Upper lobe of left lung (tissue), 4 donors: ENCODE measurements at regions not wholly inside any gene's neighbourhood (a gene's known extent, or its start where the extent isn't known, plus 50 kb on each side); places are given as distances from the start of the nearest gene placed in this dataset.

Experiments used
- EP300 ChIP-seq, 4 donors: sonication (generic); formaldehyde crosslinking; IDR thresholded peaks; one replicate each; pipeline ENCODE4 v1.5.1; 2017; ENCODE audit warnings: antibody characterized with exemption in 4 of 4, control low read depth in 2 of 4
- POLR2A ChIP-seq, 4 donors: fragments of 450-650 bp; IDR thresholded peaks; one replicate each; pipeline ENCODE4 v1.5.1; 2016 to 2017; ENCODE audit warnings: antibody characterized with exemption in 4 of 4, mild to moderate bottlenecking in 2 of 4

GRCh38 chr1:187959062-187959461 is 1130.3 kb downstream of the PLA2G4A start:
- no peak for TF ChIP-seq EP300 (IDR thresholded peaks at IDR 0.05)
- TF ChIP-seq POLR2A (IDR thresholded peaks at IDR 0.05): no peak
